ENCODE measurements at regions not wholly inside any gene's neighbourhood (a gene's known extent, or its start where the extent isn't known, plus 50 kb on each side); places are given as distances from the start of the nearest gene placed in this dataset.

DNA sequence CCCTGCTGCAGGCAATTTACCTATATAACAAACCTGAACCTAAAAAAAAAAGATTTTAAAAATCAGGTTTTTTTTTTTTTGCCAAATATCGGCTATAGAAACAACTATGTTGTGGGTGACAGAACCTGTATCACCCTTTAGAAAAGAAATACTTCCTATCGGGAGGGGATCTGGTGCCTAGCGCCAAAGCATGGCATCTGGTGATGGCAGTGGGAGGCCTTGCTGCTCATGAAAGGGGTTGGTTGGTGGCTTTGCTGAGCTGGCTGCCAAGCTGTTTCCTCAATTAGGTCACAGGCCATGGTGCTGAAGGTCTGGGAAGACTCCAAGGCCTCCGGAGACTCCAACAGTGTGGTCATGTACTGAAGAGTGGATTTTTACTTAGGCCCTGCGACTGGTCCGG is 328.5 kb downstream of the KLF5 start:
- Mint-ChIP-seq H3K36me3 (ENCODE audit: low read depth, unreplicated experiment) (no peaks in the 10 kb centered on the region), H3K4me3 (ENCODE audit: unreplicated experiment) (no peak overlapping the region), H3K9me3 (ENCODE audit: unreplicated experiment) (no peaks in the 10 kb centered on the region), H3K27ac (ENCODE audit: unreplicated experiment) (no peak overlapping the region), H3K27me3 (ENCODE audit: unreplicated experiment) (no peaks in the 10 kb centered on the region), H3K4me1 (ENCODE audit: unreplicated experiment) (no peaks in the 10 kb centered on the region)
- no peak for DNase-seq (ENCODE audit: low spot score)
- TF ChIP-seq, protein P1, sequence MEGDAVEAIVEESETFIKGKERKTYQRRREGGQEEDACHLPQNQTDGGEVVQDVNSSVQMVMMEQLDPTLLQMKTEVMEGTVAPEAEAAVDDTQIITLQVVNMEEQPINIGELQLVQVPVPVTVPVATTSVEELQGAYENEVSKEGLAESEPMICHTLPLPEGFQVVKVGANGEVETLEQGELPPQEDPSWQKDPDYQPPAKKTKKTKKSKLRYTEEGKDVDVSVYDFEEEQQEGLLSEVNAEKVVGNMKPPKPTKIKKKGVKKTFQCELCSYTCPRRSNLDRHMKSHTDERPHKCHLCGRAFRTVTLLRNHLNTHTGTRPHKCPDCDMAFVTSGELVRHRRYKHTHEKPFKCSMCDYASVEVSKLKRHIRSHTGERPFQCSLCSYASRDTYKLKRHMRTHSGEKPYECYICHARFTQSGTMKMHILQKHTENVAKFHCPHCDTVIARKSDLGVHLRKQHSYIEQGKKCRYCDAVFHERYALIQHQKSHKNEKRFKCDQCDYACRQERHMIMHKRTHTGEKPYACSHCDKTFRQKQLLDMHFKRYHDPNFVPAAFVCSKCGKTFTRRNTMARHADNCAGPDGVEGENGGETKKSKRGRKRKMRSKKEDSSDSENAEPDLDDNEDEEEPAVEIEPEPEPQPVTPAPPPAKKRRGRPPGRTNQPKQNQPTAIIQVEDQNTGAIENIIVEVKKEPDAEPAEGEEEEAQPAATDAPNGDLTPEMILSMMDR (IDR thresholded peaks at IDR 0.05; ENCODE audit: unreplicated experiment): no peak

DNA sequence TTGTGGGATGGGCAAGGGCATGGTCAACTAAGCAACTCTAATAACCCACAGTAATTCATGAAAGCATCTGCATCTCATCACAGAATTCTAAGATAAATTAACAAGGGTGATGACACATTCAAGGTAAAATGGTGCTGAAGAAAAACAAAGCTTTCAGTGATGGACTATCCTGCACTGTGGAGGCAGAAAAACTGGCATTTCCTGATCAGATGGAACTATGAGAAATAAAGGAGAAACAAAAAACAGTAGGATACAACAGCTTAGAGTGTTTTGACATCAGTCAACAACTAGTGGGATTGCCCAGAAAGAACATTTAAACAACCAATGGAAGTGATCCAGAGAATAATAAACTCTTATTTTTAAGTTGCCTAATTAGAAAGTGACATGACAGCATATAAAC is 327.0 kb downstream of the KLF5 start:
- H3K36me3 Mint-ChIP-seq (ENCODE audit: low read depth, unreplicated experiment): no peaks in the 10 kb centered on the region

DNA sequence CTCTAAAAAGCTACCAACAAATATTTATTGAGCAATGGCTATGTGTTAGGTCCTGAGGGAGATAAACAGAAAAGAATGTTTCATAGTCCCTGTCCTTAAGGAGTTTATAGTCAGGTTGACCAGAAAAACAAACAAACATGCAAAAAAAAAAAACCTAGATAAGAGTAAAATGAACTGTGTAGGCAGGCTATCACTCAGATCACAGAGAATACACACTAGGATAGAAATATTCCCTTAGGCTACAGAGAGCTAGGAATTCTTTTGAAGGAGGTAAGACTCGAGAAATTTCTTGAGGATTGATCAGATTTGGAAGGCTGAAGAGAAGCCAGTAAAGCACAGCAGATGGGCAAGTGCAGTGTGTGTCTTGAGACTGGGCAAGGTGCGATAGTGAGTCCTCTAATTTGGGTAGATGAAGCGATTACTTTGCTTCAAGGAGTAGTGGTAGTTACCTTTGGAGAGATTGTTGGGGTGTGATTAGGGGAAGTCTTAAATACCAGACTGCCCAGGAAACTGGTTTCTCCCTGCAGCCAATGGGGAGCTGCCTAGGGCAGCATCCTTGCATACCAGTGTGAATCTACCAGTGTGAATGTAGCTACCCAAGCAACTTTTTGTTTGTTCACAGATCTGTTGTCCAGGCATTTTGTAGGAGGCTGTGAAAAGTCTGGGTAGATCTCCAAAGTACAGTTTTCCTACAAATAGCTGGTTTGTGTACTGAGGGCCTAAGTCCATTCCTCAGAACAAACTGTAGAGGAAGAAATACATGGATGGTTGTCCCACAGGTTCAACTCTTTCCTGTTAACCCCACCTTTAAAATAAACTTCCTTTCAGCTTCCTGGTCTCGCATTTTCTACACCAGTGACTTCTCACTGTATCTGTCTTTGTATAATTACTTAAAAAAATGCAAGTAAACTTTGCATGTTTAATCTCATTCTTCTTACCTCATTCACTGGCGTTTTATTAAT is 314.1 kb downstream of the KLF5 start:
- H3K9me3 Mint-ChIP-seq (ENCODE audit: unreplicated experiment): no peaks in the 10 kb centered on the region
- H3K36me3 Mint-ChIP-seq (ENCODE audit: low read depth, unreplicated experiment): no peaks in the 10 kb centered on the region
- TF ChIP-seq, protein P1 (IDR thresholded peaks at IDR 0.05; ENCODE audit: unreplicated experiment): no peak
- no peak overlapping the region for H3K27ac Mint-ChIP-seq (ENCODE audit: unreplicated experiment)
- H3K4me3 Mint-ChIP-seq (ENCODE audit: unreplicated experiment): no peak overlapping the region
- DNase-seq (ENCODE audit: low spot score): no peak
- H3K4me1 Mint-ChIP-seq (ENCODE audit: unreplicated experiment): peaks cover 7% of the 10 kb centered on the region
- no peaks in the 10 kb centered on the region for H3K27me3 Mint-ChIP-seq (ENCODE audit: unreplicated experiment)

More for the DNA sequence above, 327.0 kb downstream of the KLF5 start:
- DNase-seq (ENCODE audit: low spot score): no peak
- TF ChIP-seq, protein P1 (IDR thresholded peaks at IDR 0.05; ENCODE audit: unreplicated experiment): no peak
- Mint-ChIP-seq H3K4me1 (ENCODE audit: unreplicated experiment) (no peaks in the 10 kb centered on the region), H3K4me3 (ENCODE audit: unreplicated experiment) (no peak overlapping the region), H3K9me3 (ENCODE audit: unreplicated experiment) (no peaks in the 10 kb centered on the region), H3K27me3 (ENCODE audit: unreplicated experiment) (no peaks in the 10 kb centered on the region), H3K27ac (ENCODE audit: unreplicated experiment) (no peak overlapping the region)

DNA sequence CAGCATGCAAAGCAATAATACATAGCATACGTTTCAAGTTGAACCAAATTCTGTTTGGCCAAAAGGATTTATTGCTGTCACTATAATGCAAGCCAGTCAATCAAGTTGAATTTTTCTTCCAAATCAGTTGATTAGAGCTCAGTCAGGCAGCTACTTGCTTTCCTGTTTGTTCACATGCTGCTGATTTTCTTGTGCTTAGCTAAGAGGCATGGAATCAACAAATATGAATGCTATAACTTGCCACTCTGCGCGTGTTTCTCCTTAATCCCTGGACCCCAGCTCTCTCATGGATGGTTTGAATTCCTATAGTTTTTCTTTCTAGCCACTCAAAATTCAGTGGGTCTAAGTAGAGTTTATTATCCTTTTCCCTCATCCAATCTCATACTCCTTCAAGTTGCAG is 311.3 kb downstream of the KLF5 start:
- TF ChIP-seq, protein P1 (IDR thresholded peaks at IDR 0.05; ENCODE audit: unreplicated experiment): no peak
- Mint-ChIP-seq H3K27me3 (ENCODE audit: unreplicated experiment) (no peaks in the 10 kb centered on the region), H3K9me3 (ENCODE audit: unreplicated experiment) (no peaks in the 10 kb centered on the region), H3K36me3 (ENCODE audit: low read depth, unreplicated experiment) (no peaks in the 10 kb centered on the region), H3K4me3 (ENCODE audit: unreplicated experiment) (no peak overlapping the region), H3K4me1 (ENCODE audit: unreplicated experiment) (peaks cover 7% of the 10 kb centered on the region), H3K27ac (ENCODE audit: unreplicated experiment) (no peak overlapping the region)
- no peak for DNase-seq (ENCODE audit: low spot score)

DNA sequence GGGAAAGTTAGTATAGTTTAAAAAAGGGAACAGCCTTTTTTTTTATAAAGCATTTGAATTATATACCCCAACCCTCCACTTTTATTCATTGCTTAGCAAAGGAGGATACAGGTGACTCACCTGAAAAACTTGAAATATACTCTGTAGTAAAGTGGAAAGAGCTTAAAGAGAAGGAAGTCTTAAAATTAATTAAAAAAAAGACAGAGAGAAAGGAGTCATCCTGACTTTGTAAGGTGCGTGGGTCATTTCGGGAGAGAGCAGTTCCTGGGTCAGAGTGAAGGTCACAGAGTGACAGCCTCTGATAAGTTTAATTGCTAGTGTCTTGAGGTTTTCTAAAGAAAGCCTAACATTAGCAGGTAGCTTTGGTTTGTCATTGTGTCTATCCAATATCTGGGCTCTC is 310.3 kb downstream of the KLF5 start:
- no peak for DNase-seq (ENCODE audit: low spot score)
- Mint-ChIP-seq H3K4me3 (ENCODE audit: unreplicated experiment) (no peak overlapping the region), H3K27me3 (ENCODE audit: unreplicated experiment) (no peaks in the 10 kb centered on the region), H3K4me1 (ENCODE audit: unreplicated experiment) (peaks cover 7% of the 10 kb centered on the region), H3K9me3 (ENCODE audit: unreplicated experiment) (no peaks in the 10 kb centered on the region), H3K36me3 (ENCODE audit: low read depth, unreplicated experiment) (no peaks in the 10 kb centered on the region), H3K27ac (ENCODE audit: unreplicated experiment) (no peak overlapping the region)
- TF ChIP-seq, protein P1 (IDR thresholded peaks at IDR 0.05; ENCODE audit: unreplicated experiment): no peak

Measured in endothelial cell (in vitro differentiated cells).